AG09309 (cell line): ENCODE measurements at regions not wholly inside any gene's neighbourhood (a gene's known extent, or its start where the extent isn't known, plus 50 kb on each side); places are given as distances from the start of the nearest gene placed in this dataset.

Source experiments
- DNase-seq: peaks from one replicate; pipeline ENCODE4 v3.0.0-alpha.2; 2010; ENCODE audit warnings: low read depth
- H3K4me3 ChIP-seq: 2 replicates; pipeline ENCODE4 v1.5.1; 2011; ENCODE audit warnings: mild to moderate bottlenecking, low read depth, low read length, moderate library complexity; ENCODE audit not compliant: control insufficient read depth
- TF ChIP-seq, protein P1 (sequence below): IDR thresholded peaks from 2 replicates; pipeline ENCODE4 v1.5.1; 2011; ENCODE audit warnings: mild to moderate bottlenecking, low read depth, low read length, inconsistent platforms; ENCODE audit not compliant: insufficient read depth, control insufficient read depth; ENCODE audit errors: missing control alignments

DNA sequence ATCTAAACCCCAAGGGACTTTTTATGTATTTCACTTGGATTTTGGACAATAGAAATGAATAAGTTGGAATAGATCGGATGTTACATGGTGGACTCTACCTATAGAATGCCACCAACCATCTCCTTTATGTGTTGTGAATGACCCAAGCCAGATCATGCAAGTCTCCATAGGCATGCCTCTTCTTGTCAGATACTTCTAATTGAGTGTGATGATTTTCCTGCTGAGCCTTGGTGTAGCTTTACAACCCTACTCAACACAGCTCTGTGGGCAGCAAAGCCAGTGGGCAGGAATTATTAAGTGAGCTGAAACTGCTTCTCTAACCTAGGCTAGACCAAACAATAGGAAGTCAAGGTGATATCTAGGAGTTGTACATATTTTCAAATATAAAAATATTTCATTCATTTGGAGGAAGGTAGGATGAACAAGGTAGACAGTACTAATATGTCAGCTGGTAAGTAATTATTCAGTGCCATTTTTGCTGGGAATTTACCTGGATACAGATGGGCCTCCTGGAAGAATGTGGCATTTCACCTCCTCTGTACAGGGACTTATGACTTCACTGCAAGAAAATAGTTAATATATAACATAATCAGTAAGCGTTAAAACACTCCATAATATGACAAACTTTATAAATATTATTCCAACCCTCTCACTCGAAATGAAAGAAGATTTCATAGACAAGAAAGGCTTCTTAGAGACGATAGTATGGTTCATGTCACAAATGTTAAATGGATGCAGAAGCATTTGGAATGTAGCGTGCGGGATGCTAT lies 298.0 kb upstream of the FAT1 start:
- no peak overlapping the region for H3K4me3 ChIP-seq
- TF ChIP-seq, protein P1, sequence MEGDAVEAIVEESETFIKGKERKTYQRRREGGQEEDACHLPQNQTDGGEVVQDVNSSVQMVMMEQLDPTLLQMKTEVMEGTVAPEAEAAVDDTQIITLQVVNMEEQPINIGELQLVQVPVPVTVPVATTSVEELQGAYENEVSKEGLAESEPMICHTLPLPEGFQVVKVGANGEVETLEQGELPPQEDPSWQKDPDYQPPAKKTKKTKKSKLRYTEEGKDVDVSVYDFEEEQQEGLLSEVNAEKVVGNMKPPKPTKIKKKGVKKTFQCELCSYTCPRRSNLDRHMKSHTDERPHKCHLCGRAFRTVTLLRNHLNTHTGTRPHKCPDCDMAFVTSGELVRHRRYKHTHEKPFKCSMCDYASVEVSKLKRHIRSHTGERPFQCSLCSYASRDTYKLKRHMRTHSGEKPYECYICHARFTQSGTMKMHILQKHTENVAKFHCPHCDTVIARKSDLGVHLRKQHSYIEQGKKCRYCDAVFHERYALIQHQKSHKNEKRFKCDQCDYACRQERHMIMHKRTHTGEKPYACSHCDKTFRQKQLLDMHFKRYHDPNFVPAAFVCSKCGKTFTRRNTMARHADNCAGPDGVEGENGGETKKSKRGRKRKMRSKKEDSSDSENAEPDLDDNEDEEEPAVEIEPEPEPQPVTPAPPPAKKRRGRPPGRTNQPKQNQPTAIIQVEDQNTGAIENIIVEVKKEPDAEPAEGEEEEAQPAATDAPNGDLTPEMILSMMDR, result no peak
- DNase-seq, result no peak

DNA sequence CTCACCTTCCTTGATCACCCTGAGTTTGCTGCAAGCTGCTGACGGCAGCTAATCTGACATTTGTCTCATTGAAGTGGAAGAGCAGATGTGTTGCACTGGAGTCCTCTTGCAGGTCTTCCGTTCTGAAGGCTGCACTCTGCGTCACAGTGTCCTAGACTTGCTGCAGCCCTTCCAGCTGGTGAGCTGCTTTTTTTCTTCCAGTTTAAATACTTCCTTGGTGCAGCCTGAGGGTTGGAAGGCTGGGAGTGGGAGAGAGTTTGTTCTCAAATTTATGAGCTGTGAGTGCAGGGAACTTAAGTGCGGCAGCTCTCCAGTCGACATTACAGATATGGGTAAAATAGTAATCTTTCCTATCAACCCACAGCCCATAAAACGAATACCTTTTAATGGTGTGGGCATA lies 303.6 kb upstream of the FAT1 start:
- no peak overlapping the region for H3K4me3 ChIP-seq
- no peak for DNase-seq
- TF ChIP-seq, protein P1, result no peak

- H3K4me3 ChIP-seq, result no peak overlapping the region
- DNase-seq, result no peak
- TF ChIP-seq, protein P1, result no peak
Observed at GRCh38 chr4:187042251-187042650, 318.6 kb upstream of the FAT1 start.

GRCh38 chr4:187046471-187046870 lies 322.8 kb upstream of the FAT1 start:
- DNase-seq, result no peak
- TF ChIP-seq, protein P1, result no peak
- H3K4me3 ChIP-seq, result no peak overlapping the region

- no peak for DNase-seq
- H3K4me3 ChIP-seq, result no peak overlapping the region
- TF ChIP-seq, protein P1, result no peak
Observed at GRCh38 chr4:187059021-187059420, 335.4 kb upstream of the FAT1 start.

GRCh38 chr4:187059895-187060294 lies 336.2 kb upstream of the FAT1 start:
- H3K4me3 ChIP-seq, result no peak overlapping the region
- no peak for DNase-seq
- TF ChIP-seq, protein P1, result no peak

DNA sequence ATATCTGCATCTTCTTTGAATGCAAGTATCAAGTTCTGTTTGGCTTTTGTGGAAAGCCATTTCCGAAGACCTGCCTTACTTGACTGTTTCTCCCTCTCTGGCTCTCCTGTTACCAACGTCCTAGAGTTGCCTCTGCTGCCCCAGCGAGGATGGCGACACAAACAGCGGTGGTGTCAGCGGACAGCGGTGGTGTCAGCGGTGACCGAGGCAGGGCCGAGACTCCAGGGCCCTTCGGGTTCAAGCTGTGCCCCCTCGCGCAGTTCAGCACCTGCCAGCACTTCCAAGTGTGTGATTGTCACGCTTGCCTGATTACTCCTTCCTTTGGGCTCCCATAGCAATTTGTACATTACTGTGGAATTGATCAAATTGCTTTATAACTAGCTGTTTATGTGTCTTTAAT lies 336.9 kb upstream of the FAT1 start:
- no peak overlapping the region for H3K4me3 ChIP-seq
- no peak for DNase-seq
- TF ChIP-seq, protein P1, result no peak
